COLO668 (cell line): ENCODE measurements at regions not wholly inside any gene's neighbourhood (a gene's known extent, or its start where the extent isn't known, plus 50 kb on each side); places are given as distances from the start of the nearest gene placed in this dataset.

Source experiments
- DNase-seq: peaks from one replicate; lab custom pipeline; 2025; ENCODE audit not compliant: unreplicated experiment; lab: John Stamatoyannopoulos, UW

DNA sequence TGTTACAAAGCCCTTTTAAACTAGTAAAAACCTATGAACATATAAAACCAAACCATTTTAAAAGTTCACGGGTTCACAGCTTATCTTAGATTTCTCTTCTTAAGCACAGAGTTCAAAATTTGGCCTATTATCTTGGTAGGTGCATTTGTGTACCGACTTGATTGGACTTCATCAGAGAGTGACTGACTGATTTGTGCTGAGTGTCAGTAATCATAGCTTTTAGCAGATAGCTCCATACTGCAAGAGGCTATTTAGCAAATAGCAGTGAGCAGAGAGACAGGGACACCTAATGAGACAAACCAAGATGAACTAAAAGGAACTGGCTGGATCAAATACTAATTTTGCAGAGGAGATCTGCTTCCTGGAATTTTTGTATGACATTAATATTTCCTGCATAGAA lies 274.5 kb downstream of the PRR16 start:
- no peak for DNase-seq

DNA sequence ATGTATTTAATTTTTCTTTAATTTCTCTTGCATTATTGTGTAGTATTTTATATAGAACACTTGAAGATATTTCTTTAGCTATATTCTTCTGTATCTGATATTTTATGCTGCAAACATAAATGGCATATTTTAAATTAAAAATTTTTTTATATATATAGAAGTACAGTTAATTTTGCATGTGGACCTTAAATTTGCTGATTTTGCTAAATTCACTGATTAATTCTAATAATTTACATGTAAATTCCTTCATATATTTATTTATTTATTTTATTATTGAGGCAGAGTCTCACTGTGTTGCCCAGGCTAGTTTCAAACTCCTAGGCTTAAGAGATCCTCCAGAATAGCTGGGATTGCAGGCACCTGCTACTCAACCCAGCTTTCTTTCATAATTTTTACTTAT lies 276.9 kb downstream of the PRR16 start:
- DNase-seq, result no peak

DNA sequence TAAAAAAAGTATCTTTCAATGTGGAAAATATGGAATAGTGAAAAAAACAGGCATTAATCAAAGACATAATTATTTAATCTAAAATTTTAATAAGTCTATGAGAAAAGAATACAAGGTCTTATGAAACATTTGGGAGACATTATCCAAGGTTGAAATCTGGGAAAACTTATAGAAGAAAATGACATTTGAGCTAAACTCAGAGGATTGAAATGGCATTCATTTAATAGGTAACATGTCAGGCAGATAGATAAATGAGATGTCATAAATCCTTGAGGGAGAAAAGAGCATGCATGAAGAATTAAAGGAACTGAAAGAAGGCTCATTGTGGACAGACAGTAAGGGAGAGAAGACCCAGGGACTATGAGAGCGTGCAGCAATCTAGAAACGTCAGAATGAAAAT lies 284.4 kb downstream of the PRR16 start:
- DNase-seq, result no peak

DNA sequence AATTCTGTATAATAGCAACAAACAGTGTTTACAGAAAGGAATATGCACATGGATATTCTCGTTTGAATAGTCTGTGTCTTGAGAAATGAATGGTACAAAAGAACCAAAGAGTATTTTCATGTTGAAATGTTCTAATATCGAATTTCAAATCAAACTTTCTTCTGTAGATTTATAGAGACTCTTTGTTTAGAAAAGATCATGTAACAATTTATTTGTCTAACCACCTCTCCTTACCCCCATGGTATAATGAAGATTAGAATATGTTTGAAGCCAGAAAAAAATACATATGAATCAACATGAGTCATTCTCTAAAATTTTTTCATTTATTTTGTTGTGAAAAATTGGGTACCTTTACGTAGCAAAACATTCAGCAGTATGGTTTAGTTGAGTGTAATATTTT lies 285.6 kb downstream of the PRR16 start:
- no peak for DNase-seq

DNA sequence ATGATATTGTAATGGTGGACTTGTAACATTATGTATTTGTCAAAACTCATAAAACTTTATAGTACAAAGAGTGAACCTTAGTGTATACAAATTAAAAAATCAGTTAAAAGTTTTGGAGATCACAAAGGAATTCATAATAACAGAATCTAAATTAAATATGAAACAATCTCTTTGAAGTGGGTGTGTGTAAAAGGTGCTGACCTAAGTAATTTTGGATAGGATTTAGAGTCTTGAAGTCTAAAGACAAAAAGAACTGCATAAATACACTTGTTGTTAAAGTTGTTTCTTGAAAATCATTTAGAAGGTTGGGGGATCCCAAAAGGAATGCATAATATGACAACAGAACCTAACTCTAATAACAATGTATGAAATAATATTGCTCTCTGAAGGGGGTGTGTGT lies 295.5 kb downstream of the PRR16 start:
- DNase-seq, result no peak

DNA sequence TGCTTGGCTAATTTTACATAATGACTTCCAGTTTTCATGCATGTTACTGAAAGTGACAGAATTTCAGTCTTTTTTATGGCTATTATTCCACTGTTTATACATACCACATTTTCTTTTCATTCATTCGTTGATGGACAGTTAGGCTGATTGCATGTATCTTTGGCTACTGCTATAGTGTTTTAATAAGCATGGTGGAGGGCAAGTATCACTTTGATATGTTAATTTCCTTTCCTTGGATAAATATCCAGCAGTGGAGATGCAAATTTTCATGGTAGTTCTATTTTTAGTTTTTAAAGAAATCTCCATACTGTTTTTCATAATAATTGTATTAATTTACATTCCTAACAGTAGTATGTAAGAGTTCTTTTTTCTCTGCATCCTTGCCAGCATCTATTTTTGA lies 297.9 kb downstream of the PRR16 start:
- DNase-seq, result no peak

DNA sequence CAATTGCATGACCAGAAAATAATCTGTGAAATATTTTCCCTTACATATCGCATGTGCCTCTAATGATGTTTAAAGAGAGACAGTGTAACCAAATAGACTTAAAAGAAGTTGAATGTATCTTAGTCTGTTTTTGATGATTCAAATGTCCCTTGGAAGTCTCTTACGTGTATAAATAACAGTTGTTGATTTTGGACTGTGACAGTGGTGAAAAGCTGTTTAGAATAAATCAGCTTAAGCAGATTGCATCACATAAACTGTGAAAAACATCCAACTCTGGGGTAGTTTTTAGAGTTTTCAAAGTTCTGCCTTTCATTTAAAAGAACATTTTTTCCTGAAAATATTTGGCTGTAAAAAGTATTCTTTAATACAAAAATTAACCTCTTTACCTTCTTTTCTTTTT lies 301.1 kb downstream of the PRR16 start:
- DNase-seq, result no peak

DNA sequence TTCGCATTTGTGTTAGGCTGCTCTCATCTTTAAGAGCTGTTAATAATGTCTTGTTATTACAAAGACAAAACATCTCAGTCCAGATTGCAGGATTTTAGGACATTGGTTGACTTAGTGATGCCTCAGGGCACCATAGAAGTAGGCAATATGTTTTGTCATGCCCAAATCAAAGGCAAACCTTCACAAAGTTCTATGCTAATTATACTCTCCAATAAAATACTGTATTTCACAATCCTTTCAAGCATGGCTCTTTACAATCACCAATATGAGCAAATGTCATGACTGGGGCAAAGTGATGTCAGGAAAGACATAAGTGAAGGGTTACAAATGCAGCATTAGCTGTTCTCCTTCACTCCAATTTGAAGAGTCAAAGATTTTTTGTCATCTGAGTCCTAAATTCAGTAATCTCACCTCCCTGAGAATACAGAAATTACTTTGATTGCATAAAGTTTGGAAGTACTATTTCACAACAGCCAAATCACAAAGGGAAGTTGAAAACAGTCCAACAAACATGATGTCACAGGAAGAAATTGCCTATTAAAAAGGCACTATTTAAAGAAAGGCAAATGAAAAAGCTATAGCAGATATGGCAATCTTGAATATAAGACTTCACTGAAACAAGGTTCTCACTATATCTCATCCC lies 303.2 kb downstream of the PRR16 start:
- no peak for DNase-seq

DNA sequence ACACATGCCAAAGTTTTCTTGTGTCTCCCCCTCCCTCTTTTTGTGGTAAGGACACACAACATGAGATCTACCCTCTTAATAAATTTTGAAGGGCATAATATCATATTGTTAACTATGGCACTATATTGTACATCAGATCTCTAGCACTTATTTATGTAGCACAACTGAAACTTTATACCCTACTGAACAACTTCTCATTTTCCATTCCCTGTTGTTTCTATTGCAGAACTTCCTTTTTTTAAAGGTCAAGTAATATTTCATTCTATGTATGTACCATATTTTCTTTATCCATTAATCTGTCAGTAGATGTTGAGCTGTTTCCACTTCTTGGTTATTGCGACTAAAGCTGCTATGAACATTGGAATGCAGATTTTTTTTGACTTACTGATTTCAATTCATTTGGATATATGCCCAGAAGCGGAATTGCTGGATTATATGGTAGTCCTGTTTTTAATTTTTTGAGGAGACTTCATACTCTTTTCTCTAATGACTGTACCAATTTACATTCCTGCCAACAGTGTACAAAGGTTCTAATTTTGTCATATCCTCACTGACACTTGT lies 305.3 kb downstream of the PRR16 start:
- DNase-seq, result no peak

DNA sequence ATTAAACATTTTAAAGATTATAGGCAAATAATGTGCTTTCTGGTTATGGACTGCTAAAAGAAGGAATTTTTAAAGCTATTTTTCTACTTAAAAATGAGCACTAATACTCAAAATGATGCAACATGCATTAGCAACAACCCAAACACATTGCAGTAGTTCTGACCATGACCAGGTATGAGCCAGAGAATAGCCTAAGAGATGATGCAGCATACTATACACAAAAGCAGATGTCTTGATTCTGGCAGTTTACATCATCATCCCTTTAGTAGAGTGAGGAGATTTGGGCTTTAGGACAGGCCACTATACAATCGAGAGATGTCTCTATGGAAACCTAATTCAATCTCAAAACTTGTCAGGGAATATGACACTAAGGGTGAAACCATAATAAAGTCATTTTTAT lies 307.1 kb downstream of the PRR16 start:
- no peak for DNase-seq

DNA sequence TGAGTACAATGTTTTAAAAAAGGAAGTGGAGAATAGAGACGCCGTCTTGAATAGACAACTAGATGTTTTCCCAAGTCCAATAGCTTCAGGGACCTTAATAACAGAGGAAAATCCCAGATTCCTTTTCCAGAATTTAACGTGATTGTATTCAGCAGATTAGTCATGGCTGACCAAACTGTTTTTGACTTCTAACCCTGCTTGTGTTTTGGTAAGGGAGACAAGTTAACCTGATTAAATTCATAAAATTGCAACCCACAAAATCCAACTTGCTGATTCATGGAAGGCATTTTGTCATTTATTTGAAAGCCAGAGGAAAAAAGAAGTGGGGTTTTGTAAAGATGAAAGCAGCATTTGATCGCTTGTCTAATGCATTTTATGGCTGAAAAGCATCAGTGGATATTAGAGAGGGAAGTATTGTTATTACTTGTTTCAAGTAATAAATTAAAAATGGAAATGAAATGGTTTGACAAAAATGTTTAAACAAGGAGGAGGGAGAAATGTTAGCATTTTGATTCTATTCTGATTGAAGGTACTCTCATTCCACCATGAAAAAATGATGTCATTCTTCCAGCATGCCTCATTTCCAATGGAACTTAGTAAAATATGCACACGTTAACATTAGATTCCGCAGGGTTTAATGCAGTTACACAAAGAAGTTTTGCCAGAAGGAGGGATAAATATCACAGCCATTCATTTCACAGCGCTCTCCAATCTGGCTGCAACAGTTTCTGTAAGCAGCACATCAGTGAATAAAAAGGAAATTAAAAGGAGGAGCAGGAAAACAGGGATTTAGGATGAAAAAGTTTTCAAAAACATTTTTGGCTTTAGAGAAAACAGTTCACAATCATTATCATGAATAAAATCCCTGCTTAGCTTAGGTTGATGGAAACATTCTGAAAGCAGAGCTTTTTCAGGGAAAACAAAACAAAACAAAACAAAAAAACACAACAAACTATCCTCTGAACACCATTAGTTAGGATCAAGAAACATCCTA lies 314.7 kb downstream of the PRR16 start:
- DNase-seq, result no peak

DNA sequence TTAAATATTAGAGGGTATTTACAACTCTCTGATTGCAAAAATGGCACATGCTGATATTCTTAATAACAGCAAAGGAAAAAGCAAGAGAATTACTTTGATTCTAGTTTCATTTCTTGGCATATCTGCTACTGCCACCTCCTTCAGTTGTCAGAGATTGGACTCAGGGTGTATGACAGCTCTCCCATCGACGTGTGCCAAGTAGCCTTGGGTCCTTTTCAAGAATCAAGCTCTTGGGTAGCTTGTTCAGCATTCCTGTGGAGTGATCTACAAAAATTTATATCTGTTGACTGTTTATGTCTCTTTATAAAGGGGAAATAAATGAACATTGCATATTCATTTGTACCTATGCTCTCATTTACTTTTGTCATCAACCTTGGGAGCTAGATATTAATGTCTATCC lies 315.6 kb downstream of the PRR16 start:
- no peak for DNase-seq

DNA sequence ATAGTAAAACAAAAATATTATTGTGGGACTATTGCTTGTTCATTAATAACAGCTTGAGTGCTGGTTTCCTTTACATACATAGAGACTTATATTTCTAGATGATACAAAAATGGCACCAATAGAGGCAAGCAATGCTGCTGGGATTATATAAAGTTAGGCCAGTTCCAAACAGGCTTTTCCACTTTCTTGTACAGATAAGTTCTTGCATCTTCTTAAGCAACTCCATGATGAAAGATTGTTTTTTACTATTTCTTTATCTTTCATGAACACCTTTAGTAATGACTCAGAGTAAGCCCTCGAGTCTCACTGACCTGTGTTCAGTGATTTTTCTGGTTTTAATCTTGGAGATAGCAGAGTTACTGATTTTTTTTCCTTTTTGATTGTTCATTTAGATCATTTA lies 324.4 kb downstream of the PRR16 start:
- no peak for DNase-seq

DNA sequence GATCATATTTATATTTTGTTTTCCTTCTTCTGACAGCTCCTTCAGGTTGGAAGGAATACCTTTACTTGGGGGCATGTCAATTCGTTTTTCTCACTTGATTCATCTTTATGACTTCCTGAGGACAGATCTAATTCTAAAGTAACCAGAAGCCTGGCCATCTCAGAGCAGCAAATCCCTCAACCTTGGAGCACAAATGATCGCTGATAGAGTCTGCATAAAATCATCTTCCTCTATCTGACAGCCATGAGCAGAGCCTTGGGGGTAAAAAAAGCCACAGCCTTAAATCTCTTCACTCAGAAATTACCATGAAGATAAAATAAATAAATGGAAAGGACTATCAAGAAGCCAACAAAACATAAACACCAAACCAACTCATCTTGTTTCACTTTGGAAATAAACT lies 325.8 kb downstream of the PRR16 start:
- DNase-seq, result no peak

DNA sequence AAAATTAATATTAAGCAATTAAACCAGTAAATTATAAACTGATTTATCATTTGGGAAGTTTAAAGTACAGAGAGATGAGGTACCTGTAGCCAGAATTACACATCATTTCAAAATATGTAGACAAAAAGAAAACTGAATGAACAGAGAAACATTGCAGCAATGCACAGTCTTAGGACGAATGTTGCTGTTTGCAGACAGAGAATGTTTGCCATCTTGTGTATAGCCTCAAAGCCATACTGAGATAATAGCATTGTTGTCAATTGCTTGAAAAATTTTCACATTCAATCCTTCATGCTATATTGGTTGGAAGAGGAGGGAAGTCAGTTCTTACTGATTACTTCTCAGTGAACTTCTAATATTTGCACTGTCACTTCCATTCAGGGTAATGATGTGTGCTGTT lies 326.2 kb downstream of the PRR16 start:
- DNase-seq, result no peak

DNA sequence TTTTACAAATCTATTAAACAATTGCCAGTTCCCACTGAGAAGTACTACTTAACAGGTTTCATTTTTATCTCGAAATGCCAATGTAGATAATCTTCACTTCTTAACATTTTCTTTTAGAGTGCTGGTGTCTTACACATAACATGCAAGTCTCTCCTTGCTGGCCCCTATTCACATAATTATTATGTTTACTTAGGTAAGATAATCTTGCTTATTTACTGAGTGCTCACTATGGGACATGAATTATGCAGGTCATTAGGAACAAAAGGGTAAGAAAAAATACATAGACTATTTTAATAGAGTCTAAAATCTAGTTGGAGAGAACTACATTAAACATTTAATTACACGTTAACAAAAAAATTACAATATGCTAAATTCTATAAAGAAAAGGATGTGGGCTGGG lies 328.4 kb downstream of the PRR16 start:
- no peak for DNase-seq

DNA sequence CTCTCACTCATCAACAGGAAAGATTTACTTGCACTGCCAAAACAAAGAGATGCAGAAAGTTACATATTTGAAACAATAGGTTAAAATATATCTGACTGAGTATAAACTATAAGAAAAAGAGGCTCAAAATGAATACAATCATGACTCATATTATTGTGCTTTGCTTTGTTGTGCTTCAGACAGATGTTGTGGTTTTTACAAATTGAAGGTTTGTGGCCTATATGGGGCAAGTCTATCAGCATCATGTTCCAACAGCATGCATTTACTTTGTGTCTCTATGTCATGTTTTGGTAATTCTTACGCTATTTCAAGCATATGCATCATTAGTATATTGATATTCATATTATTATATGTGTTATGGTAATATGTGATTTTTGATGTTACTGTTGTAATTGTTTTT lies 330.0 kb downstream of the PRR16 start:
- DNase-seq, result no peak

DNA sequence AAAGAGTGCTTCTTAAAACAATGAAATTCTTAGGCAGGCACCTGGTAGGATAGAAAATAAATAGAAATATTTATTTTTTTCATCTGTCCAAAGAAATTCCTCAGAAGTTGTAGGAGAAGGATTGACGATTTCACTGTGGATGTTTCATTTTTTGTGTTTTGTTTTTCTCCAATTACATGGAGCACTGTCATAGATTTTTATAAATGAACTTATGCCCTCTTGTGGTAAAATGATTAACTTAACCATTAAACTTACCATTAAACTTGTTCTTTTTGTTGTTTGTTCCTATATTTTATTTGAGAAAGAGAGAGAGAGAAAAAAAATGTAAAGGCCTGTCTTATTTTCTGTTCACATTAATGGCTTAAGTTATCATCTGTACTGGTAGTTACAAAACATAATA lies 339.2 kb downstream of the PRR16 start:
- DNase-seq, result no peak

DNA sequence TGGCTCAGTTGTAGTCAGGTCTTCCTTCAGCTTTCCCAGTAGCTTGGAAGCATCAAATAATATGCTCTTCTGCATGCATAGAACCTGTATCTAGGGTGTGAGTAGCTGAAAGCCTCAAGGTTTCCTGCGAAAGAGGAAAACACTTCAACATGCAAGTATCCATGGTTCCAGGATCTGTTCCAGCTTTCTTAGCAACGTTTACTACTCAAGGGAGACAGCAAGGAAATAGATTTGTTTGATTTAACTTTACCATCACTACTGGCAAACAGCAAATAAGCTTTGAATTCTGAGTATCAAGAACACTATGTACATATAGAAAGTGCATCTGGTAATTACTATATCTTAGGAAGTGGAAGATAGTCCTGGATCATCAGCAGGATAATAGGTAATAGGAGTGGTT lies 341.0 kb downstream of the PRR16 start:
- no peak for DNase-seq

DNA sequence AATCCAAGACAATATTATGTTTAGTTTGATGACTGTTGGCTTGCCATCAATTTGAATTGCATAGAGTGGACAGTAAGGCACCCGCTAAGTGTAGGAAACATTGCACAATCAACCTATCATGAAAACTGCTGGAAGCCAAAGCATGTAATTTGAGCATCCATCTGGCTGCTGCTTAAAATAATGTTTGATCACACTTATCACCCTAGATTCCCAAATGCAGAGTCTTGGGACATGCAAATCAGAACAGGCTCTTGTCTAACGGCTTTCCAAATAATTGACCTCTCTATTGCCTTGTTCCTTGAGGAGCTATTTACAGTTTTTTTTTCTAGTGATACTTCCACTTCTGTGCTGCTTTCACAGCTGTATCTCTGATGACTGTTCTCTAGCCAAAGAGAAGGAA lies 342.1 kb downstream of the PRR16 start:
- DNase-seq, result no peak

DNA sequence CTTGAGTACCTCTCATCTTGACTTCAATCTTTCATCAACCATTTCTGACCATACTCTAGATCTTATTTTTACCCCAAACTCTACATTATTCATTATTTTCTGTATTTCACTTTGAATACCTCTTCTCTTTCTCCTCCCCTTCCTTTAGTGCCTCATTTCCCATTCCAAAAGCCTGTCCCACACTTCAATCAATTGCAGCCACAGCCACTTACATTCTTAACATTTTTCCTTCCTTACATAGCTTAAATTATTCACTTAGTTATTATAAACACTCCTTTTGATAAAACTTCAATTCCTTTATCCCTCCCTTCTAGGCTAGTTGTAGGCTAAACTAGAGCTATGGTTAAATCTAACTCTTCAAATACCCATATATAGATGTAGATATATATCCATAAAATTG lies 344.0 kb downstream of the PRR16 start:
- DNase-seq, result no peak

DNA sequence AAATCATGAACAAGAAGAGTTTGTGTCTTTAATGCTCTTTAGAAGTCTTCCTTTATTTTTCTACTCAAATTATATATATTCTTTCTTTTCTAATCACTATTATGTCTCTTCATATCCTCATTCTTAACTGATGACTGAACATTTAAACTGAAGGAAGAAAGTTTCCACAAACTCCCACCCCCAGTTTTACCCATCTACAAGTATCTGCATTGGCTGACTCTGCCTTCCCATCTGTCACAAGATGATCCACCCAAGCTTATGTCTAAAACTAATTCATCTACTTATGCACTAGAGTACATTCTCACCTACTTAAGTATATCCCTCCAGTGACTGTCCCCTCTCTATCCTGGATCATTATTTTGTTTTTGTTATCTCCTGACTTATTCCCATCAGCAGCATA lies 344.5 kb downstream of the PRR16 start:
- no peak for DNase-seq
